22Rv1 (cell line): ENCODE measurements at regions not wholly inside any gene's neighbourhood (a gene's known extent, or its start where the extent isn't known, plus 50 kb on each side); places are given as distances from the start of the nearest gene placed in this dataset.
"Not testable (repeated sequence)": the region's sequence is repeated elsewhere in the genome, so short reads cannot be mapped to it uniquely, and the experiment has no call there.

Source experiments
- ZFX ChIP-seq: fragments of 450-650 bp; IDR thresholded peaks from 2 replicates; pipeline ENCODE4 v1.6.1; 2017; ENCODE audit warnings: antibody characterized with exemption, borderline replicate concordance
- TF ChIP-seq, protein P1 (sequence below): fragments of 450-650 bp; IDR thresholded peaks from 2 replicates; pipeline ENCODE4 v1.5.1; 2017; ENCODE audit warnings: mild to moderate bottlenecking

DNA sequence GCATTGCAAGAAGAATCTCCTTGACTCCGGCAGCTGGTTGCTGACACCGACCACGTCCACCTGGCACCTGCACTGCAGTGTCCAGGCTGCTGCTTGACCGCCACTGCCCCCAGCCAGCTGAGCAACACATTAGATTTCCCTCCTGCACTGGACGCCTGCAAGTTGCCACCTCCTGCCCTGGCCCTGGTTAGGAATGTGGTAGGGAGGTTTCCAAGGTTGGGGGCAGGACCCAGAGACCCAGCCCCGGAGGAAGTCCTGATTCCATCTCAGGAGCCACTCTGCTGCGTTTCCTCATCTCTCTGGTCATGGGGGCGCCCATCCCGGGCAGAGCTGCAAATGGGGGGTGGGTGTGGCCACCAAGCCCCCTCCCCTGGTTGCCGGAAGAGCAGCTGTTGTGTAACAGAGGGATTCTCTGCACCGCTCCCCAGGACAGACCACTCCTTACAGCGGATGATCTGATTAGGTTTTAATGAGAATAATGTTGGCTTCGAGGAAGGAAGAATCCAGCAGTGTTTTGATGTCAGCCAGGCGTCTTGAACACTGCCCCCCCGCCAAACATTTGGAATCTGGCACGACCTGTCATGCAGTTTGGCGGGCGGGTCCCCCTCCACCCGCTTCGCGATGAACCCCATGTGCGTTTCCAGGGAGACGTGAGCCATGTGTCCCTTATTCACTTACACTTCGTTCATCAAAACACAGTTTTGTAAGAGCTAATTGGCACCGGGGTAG is 205.1 kb downstream of the NPIPB11 start:
- TF ChIP-seq, protein P1, sequence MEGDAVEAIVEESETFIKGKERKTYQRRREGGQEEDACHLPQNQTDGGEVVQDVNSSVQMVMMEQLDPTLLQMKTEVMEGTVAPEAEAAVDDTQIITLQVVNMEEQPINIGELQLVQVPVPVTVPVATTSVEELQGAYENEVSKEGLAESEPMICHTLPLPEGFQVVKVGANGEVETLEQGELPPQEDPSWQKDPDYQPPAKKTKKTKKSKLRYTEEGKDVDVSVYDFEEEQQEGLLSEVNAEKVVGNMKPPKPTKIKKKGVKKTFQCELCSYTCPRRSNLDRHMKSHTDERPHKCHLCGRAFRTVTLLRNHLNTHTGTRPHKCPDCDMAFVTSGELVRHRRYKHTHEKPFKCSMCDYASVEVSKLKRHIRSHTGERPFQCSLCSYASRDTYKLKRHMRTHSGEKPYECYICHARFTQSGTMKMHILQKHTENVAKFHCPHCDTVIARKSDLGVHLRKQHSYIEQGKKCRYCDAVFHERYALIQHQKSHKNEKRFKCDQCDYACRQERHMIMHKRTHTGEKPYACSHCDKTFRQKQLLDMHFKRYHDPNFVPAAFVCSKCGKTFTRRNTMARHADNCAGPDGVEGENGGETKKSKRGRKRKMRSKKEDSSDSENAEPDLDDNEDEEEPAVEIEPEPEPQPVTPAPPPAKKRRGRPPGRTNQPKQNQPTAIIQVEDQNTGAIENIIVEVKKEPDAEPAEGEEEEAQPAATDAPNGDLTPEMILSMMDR = not testable (repeated sequence)
- not testable (repeated sequence) for TF ChIP-seq ZFX
